ENCODE measurements at regions not wholly inside any gene's neighbourhood (a gene's known extent, or its start where the extent isn't known, plus 50 kb on each side); places are given as distances from the start of the nearest gene placed in this dataset.
"Not testable (repeated sequence)": the region's sequence is repeated elsewhere in the genome, so short reads cannot be mapped to it uniquely, and the experiment has no call there.

- DNase-seq (ENCODE audit: low spot score): no peak
Measured at GRCh38 chr10:50999163-50999562, 75.1 kb upstream of the PRKG1 start.

DNA sequence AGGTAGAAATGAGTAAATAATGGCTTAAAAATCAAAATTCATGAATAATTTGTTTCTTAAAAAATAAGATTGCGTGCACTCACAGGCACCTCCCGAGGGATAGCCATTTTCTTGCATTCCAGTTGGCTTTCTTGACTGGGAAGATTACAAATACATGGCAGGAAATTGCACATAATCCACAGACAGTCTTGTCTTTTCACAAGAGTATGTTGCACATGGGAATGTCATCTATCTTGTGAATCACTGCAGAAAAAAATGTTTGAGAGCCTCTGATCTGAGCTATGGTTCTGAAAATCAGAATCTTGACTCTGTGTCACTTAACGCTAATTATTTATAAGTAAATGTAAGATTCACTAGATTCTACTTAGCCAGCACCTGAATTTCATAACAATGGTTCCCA is 74.1 kb upstream of the PRKG1 start:
- DNase-seq (ENCODE audit: low spot score): no peak

- no peak for DNase-seq (ENCODE audit: low spot score)
Measured at GRCh38 chr10:51000976-51001375, 73.3 kb upstream of the PRKG1 start.

- no peak for DNase-seq (ENCODE audit: low spot score)
Measured at GRCh38 chr10:51001587-51001986, 72.7 kb upstream of the PRKG1 start.

DNA sequence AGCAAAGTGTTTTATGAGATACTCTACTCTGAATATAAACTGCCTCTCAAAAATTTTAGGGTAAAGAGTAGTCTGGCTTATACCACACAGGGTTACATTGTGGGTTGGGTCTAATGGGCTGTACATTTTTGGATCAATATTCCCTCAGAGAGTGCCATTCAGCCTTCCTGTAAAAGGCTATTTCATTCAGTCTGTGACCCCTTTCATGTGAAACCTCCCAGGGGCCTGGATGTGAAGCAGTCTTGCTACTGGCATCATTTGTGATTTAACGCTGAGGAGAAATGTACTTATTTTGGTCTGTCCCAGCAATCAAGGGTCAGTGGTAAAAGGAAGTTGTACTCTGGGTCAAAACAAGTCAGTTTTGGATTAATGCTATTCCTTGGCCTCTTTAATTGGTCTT is 71.8 kb upstream of the PRKG1 start:
- no peak for DNase-seq (ENCODE audit: low spot score)

DNA sequence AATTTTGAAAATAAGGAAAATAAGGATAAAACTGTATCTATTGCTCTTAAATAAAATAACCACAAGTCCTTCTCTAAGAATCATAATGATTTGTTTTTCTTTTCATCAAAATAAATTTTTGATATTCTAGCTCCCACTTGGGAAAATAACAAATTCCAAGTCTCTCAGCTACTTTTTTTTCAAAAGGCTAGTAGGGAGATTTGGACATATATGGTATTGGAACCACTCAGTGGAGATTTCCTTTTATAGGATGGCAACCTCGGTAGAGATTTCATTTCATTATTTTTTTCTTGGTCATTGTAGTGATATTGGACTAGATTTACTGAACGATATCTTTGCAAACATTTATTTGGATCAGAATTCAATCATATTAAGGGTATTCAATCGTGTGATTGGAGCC is 69.5 kb upstream of the PRKG1 start:
- DNase-seq (ENCODE audit: low spot score): no peak

- DNase-seq (ENCODE audit: low spot score): no peak
Measured at GRCh38 chr10:51005551-51005950, 68.7 kb upstream of the PRKG1 start.

GRCh38 chr10:51006686-51007085 is 67.6 kb upstream of the PRKG1 start:
- no peak for DNase-seq (ENCODE audit: low spot score)

- no peak for DNase-seq (ENCODE audit: low spot score)
Measured at GRCh38 chr10:51007781-51008180, 66.5 kb upstream of the PRKG1 start.

DNA sequence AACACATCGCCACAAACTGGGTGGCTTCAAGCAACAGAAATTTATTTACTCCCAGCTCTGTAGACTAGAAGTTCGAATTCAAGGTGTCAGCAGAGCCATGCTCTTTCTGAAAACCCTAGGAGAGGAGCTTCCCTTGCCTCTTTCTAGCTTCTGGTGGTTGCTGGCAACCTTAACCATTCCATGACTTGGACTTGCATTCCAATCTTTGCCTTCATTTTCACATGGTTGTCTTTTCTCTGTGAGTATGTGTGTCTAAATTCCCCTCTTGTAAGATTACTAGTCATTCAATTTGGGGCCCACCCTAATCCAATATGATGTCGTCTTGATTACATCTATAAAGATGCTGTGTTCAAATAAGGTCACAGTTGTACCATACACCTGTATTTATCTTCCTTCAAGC is 65.9 kb upstream of the PRKG1 start:
- no peak for DNase-seq (ENCODE audit: low spot score)

DNA sequence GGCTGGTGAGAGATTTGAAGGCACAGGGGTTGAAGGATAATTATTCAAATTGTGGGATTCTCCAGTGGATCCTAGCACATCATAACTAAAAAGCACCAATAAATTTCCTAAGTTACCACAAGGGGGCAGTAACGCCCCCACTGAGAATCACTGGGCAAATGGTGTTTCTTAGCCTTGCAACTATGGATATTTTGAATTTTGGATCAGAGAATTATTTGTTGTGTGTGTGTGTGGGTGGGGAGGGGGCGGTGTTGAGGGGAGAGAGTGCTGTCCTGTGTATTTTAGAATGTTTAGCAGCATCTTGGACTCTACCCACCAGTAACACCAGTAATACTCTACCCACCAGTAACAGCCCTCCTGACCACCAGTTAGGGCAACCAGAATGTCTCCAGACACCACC is 63.3 kb upstream of the PRKG1 start:
- peak; percentile 32 for DNase-seq (ENCODE audit: low spot score)

GRCh38 chr10:51012073-51012472 is 62.2 kb upstream of the PRKG1 start:
- no peak for DNase-seq (ENCODE audit: low spot score)

GRCh38 chr10:51014680-51015389 is 59.5 kb upstream of the PRKG1 start:
- DNase-seq (ENCODE audit: low spot score): no peak

- DNase-seq (ENCODE audit: low spot score): not testable (repeated sequence)
Measured at GRCh38 chr10:51015390-51015754, 58.9 kb upstream of the PRKG1 start.

- DNase-seq (ENCODE audit: low spot score): no peak
Measured at GRCh38 chr10:51020200-51020599, 54.1 kb upstream of the PRKG1 start.

- DNase-seq (ENCODE audit: low spot score): no peak
Measured at GRCh38 chr10:51022933-51023585, 51.2 kb upstream of the PRKG1 start.

GRCh38 chr10:51023636-51024035 is 50.7 kb upstream of the PRKG1 start:
- no peak for DNase-seq (ENCODE audit: low spot score)
